Tibial nerve (tissue), 4 donors: ENCODE measurements at regions not wholly inside any gene's neighbourhood (a gene's known extent, or its start where the extent isn't known, plus 50 kb on each side); places are given as distances from the start of the nearest gene placed in this dataset.

Experiments
- DNase-seq, 2 donors: peaks; one replicate each; pipeline ENCODE4 v3.0.0-alpha.2; 2019; ENCODE audit warnings: low spot score in 2 of 2
- H3K27ac ChIP-seq, 4 donors: fragments of 200-600 bp; sonication (generic) in 3 of 4; one replicate each; pipeline ENCODE4 v1.5.1; 2017 to 2019; ENCODE audit warnings: mild to moderate bottlenecking in 1 of 4
- H3K27me3 ChIP-seq, 2 donors: fragments of 200-600 bp; sonication (generic) in 1 of 2; one replicate each; pipeline versions ENCODE4 v1.5.1 to v1.6.0; 2017 to 2019
- H3K36me3 ChIP-seq, 3 donors: fragments of 200-600 bp; sonication (generic); one replicate each; pipeline ENCODE4 v1.5.1; 2018 to 2019
- H3K4me1 ChIP-seq, 4 donors: fragments of 200-600 bp; sonication (generic) in 3 of 4; one replicate each; pipeline ENCODE4 v1.5.1; 2017 to 2019
- H3K4me3 ChIP-seq, 4 donors: fragments of 200-600 bp; sonication (generic) in 3 of 4; one replicate each; pipeline ENCODE4 v1.5.1; 2017 to 2019; ENCODE audit warnings: mild to moderate bottlenecking in 1 of 4, moderate library complexity in 1 of 4
- H3K9me3 ChIP-seq, 4 donors: fragments of 200-600 bp; sonication (generic) in 3 of 4; one replicate each; pipeline ENCODE4 v1.5.1; 2017 to 2019
- CTCF ChIP-seq, 5 experiments: fragments of 200-600 bp in 3 of 5; fragments of 450-650 bp in 2 of 5; sonication (generic) in 3 of 5; IDR thresholded peaks; one replicate each; pipeline ENCODE4 v1.5.1; 2016 to 2019; ENCODE audit warnings: antibody characterized with exemption in 5 of 5, mild to moderate bottlenecking in 3 of 5, moderate library complexity in 2 of 5
- EP300 ChIP-seq, 2 donors: sonication (generic); formaldehyde crosslinking; IDR thresholded peaks; one replicate each; pipeline ENCODE4 v1.6.1; 2017; ENCODE audit warnings: antibody characterized with exemption in 2 of 2, mild to moderate bottlenecking in 1 of 2
- POLR2A ChIP-seq, 2 donors: fragments of 450-650 bp; IDR thresholded peaks; one replicate each; pipeline ENCODE4 v1.6.1; 2017; ENCODE audit warnings: antibody characterized with exemption in 2 of 2, mild to moderate bottlenecking in 2 of 2, moderate library complexity in 2 of 2
- WGBS, 2 donors: methylation state at CpG; one replicate each; pipeline ENCODE4 v1.1.5; 2018; 5-methylcytosine and 5-hydroxymethylcytosine counted together

- H3K9me3 ChIP-seq = no peaks in the 10 kb centered on the region
- H3K36me3 ChIP-seq = no peaks in the 10 kb centered on the region
- no peaks in the 10 kb centered on the region for H3K27me3 ChIP-seq
- DNase-seq = no peak
- 69 to 74% methylated on average over 2 of the region's 2 CpGs for WGBS, 2 donors
- no peak overlapping the region for H3K27ac ChIP-seq
- H3K4me1 ChIP-seq = peaks cover 0 to 21% (median 2%) of the 10 kb centered on the region in 4 donors
- no peak overlapping the region for H3K4me3 ChIP-seq
- TF ChIP-seq POLR2A (IDR thresholded peaks at IDR 0.05) = no peak
- TF ChIP-seq CTCF (IDR thresholded peaks at IDR 0.05) = no peak
- no peak for TF ChIP-seq EP300 (IDR thresholded peaks at IDR 0.05)
Measured at GRCh38 chr7:121795736-121796135, 77.2 kb upstream of the PTPRZ1 start.

- Histone ChIP-seq H3K9me3 (no peaks in the 10 kb centered on the region), H3K4me3 (no peak overlapping the region), H3K27ac (no peak overlapping the region), H3K36me3 (no peaks in the 10 kb centered on the region), H3K27me3 (no peaks in the 10 kb centered on the region), H3K4me1 (peaks cover 0 to 13% (median under 1%) of the 10 kb centered on the region in 4 donors)
- no peak for TF ChIP-seq CTCF (IDR thresholded peaks at IDR 0.05)
- no peak for TF ChIP-seq POLR2A (IDR thresholded peaks at IDR 0.05)
- no peak for TF ChIP-seq EP300 (IDR thresholded peaks at IDR 0.05)
- WGBS, 2 donors = 81% methylated on average over 5 of the region's 5 CpGs
- no peak for DNase-seq
Measured at GRCh38 chr7:121793716-121794115, 79.2 kb upstream of the PTPRZ1 start.

GRCh38 chr7:121777672-121778071 lies 95.3 kb upstream of the PTPRZ1 start:
- H3K9me3 ChIP-seq = no peaks in the 10 kb centered on the region
- H3K27me3 ChIP-seq = no peaks in the 10 kb centered on the region
- 47 to 66% methylated on average over 3 of the region's 3 CpGs for WGBS, 2 donors
- H3K4me1 ChIP-seq = no peaks in the 10 kb centered on the region
- H3K4me3 ChIP-seq = no peak overlapping the region
- DNase-seq = no peak
- no peaks in the 10 kb centered on the region for H3K36me3 ChIP-seq
- H3K27ac ChIP-seq = no peak overlapping the region
- TF ChIP-seq POLR2A (IDR thresholded peaks at IDR 0.05) = no peak
- no peak for TF ChIP-seq CTCF (IDR thresholded peaks at IDR 0.05)
- TF ChIP-seq EP300 (IDR thresholded peaks at IDR 0.05) = no peak

GRCh38 chr7:121774563-121774962 lies 98.4 kb upstream of the PTPRZ1 start:
- 84 to 88% methylated on average over 3 of the region's 3 CpGs for WGBS, 2 donors
- no peaks in the 10 kb centered on the region for H3K9me3 ChIP-seq
- H3K27me3 ChIP-seq = no peaks in the 10 kb centered on the region
- H3K4me1 ChIP-seq = no peaks in the 10 kb centered on the region
- no peaks in the 10 kb centered on the region for H3K36me3 ChIP-seq
- no peak overlapping the region for H3K4me3 ChIP-seq
- DNase-seq = no peak
- no peak for TF ChIP-seq CTCF (IDR thresholded peaks at IDR 0.05)
- H3K27ac ChIP-seq = no peak overlapping the region

- 88 to 93% methylated on average over 1 of the region's 1 CpG for WGBS, 2 donors
Measured at GRCh38 chr7:121766676-121767075, 106.3 kb upstream of the PTPRZ1 start.

More at GRCh38 chr7:121766676-121767075, 106.3 kb upstream of the PTPRZ1 start:
- Histone ChIP-seq H3K27me3 (no peaks in the 10 kb centered on the region), H3K4me3 (no peak overlapping the region), H3K36me3 (no peaks in the 10 kb centered on the region), H3K4me1 (no peaks in the 10 kb centered on the region), H3K9me3 (no peaks in the 10 kb centered on the region), H3K27ac (no peak overlapping the region)
- TF ChIP-seq CTCF (IDR thresholded peaks at IDR 0.05) (no peak), EP300 (IDR thresholded peaks at IDR 0.05) (no peak), POLR2A (IDR thresholded peaks at IDR 0.05) (no peak)
- no peak for DNase-seq
